H1 (cell line): ENCODE measurements at regions not wholly inside any gene's neighbourhood (a gene's known extent, or its start where the extent isn't known, plus 50 kb on each side); places are given as distances from the start of the nearest gene placed in this dataset.

Experiments
- TAF1 ChIP-seq: IDR thresholded peaks from 2 replicates; pipeline ENCODE4 v1.6.1; 2011; ENCODE audit warnings: mild to moderate bottlenecking, low read depth, low read length
- TF ChIP-seq, protein P1 (sequence below): IDR thresholded peaks from 2 replicates; pipeline ENCODE4 v1.6.1; 2012; ENCODE audit warnings: inconsistent platforms

DNA sequence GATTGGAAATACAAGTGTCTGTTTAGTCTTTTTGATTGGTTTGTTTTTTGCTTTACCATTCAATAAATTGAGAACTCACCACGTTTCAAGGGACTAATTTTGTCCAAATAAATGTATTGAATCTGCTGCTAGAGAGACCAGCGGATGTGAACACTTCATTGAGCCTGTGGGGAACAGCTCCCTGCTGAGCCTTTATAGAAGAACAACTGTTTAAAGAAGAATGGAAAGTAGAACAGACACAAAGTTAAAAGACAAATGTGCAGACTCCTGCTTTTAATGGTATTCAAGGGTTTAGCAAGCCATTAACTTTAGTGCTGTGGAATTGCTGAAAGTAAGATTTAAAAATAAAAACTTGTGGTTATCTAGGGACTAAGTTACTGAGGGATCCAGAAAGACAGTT lies 817.7 kb upstream of the B3GALT2 start:
- TF ChIP-seq, protein P1, sequence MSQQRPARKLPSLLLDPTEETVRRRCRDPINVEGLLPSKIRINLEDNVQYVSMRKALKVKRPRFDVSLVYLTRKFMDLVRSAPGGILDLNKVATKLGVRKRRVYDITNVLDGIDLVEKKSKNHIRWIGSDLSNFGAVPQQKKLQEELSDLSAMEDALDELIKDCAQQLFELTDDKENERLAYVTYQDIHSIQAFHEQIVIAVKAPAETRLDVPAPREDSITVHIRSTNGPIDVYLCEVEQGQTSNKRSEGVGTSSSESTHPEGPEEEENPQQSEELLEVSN: no peak
- TF ChIP-seq TAF1: no peak
